ENCODE measurements at regions not wholly inside any gene's neighbourhood (a gene's known extent, or its start where the extent isn't known, plus 50 kb on each side); places are given as distances from the start of the nearest gene placed in this dataset.

DNA sequence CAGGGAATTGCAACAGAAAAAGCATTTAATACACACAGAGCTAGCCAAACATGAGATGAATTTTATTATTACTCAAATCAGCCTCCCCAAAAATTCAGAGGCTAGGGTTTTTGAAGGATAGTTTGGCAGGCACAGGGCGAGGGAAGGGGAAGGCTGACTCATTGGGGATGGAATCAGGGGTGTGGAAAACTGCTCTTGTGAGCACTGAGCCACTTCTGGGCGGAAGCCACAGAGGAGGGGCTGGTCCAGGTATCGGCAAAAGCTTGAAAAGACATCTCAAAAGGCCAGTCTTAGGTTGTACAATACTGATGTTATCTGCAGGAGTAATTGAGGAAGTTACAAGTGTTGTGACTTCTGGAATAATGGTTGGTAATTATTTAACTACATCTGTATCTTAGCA, 109.4 kb downstream of the TLR5 start:
- peaks cover 0 to 7% of the 10 kb centered on the region in 2 donors for H3K4me1 ChIP-seq
- no peak overlapping the region for H3K27ac ChIP-seq
- TF ChIP-seq, protein P1, sequence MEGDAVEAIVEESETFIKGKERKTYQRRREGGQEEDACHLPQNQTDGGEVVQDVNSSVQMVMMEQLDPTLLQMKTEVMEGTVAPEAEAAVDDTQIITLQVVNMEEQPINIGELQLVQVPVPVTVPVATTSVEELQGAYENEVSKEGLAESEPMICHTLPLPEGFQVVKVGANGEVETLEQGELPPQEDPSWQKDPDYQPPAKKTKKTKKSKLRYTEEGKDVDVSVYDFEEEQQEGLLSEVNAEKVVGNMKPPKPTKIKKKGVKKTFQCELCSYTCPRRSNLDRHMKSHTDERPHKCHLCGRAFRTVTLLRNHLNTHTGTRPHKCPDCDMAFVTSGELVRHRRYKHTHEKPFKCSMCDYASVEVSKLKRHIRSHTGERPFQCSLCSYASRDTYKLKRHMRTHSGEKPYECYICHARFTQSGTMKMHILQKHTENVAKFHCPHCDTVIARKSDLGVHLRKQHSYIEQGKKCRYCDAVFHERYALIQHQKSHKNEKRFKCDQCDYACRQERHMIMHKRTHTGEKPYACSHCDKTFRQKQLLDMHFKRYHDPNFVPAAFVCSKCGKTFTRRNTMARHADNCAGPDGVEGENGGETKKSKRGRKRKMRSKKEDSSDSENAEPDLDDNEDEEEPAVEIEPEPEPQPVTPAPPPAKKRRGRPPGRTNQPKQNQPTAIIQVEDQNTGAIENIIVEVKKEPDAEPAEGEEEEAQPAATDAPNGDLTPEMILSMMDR (IDR thresholded peaks at IDR 0.05): no peak
- no peaks in the 10 kb centered on the region for H3K27me3 ChIP-seq
- no peak overlapping the region for H3K4me3 ChIP-seq
- no peaks in the 10 kb centered on the region for H3K9me3 ChIP-seq
- DNase-seq (ENCODE audit: low spot score): no peak
- H3K36me3 ChIP-seq: no peaks in the 10 kb centered on the region

DNA sequence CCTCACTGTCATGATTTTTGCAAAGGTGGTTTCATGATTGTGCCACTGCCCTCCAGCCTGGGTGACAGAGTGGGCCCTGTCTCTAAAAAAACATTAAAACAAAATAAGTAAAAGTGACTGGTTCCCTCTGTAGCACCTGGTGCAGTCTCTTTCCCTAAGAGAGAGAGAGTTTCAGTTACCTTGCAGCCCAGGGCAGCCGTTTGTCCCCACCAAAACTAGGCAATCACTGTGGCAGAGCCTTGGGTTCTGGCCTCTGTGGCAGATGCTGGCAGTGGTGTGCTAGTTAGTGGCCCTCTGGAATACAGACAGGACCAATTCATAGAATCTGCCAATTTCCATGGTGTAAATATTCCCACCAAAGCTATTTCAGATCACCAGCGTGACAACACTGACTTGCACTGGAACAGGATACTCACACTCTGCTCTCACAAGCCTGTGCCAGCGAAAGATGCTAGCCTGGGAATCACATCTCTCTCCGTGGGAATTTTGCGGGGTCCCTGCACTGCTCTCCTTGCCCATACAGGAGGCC, 108.7 kb downstream of the TLR5 start:
- no peak overlapping the region for H3K27ac ChIP-seq
- no peaks in the 10 kb centered on the region for H3K27me3 ChIP-seq
- no peaks in the 10 kb centered on the region for H3K9me3 ChIP-seq
- TF ChIP-seq, protein P1 (IDR thresholded peaks at IDR 0.05): no peak
- H3K4me1 ChIP-seq: peaks cover 0 to 7% of the 10 kb centered on the region in 2 donors
- no peak overlapping the region for H3K4me3 ChIP-seq
- no peaks in the 10 kb centered on the region for H3K36me3 ChIP-seq
- no peak for DNase-seq (ENCODE audit: low spot score)

DNA sequence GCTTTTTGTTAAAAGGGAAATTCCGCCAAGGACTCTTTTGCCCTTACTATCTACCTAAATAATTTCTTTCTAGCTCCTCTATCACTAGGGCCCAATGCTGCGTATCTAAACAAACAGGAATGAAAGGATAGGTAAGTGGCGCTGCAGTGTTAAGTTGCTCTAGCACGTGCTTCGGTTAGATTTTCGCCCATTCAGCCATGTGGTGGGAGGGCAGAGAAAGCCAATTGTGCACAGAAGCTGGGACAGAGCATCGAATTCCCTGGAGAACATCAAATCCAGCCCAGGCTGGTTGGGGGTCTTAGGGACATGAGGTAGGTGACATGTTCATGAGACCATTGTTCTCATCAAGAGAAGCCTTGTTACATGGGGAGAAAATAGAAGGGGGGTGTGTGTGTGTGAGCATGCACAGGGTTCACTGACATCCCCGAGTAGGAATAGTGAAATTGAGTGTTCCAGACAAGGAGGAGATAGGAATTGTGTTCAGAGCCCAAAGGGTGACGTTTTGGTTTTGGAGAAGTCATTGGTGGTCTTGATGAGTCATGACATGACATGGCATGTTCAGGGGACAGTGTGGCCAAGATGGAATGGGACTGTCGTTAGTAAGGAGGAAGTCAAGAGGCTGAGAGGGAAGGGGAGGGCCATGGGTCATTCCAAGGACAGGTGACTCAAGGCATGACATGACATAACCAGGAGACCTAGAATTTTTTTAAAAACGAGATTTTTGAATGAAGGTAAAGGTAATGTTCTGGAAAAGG, 107.1 kb downstream of the TLR5 start:
- H3K27me3 ChIP-seq: no peaks in the 10 kb centered on the region
- TF ChIP-seq, protein P1 (IDR thresholded peaks at IDR 0.05): no peak

DNA sequence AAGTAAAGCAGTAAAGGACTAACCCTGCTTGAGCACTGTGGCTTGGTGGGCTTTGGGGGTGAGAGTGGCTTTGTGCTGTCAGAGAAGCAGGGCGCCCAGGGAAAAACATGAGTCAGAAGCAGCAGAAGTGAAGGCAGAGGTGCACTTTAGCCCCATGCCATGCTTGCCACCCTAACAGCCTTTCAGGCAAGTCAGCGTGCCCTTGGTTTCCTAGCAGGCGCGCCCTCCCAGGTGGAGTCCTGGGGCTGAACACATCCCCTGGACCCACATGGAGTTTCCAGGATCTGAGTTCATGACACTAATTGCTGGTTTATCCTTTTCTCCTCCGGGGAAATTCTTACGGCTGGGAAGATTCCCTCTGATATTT, 106.6 kb downstream of the TLR5 start:
- H3K36me3 ChIP-seq: no peaks in the 10 kb centered on the region
- H3K27me3 ChIP-seq: no peaks in the 10 kb centered on the region
- TF ChIP-seq, protein P1 (IDR thresholded peaks at IDR 0.05): no peak
- no peak for DNase-seq (ENCODE audit: low spot score)
- no peak overlapping the region for H3K4me3 ChIP-seq
- peaks cover 0 to 17% of the 10 kb centered on the region in 2 donors for H3K4me1 ChIP-seq
- no peak overlapping the region for H3K27ac ChIP-seq
- H3K9me3 ChIP-seq: no peaks in the 10 kb centered on the region

More for the DNA sequence above, 107.1 kb downstream of the TLR5 start:
- Histone ChIP-seq H3K4me3 (no peak overlapping the region), H3K27ac (no peak overlapping the region), H3K9me3 (no peaks in the 10 kb centered on the region), H3K36me3 (no peaks in the 10 kb centered on the region), H3K4me1 (peaks cover 0 to 12% of the 10 kb centered on the region in 2 donors)
- no peak for DNase-seq (ENCODE audit: low spot score)

DNA sequence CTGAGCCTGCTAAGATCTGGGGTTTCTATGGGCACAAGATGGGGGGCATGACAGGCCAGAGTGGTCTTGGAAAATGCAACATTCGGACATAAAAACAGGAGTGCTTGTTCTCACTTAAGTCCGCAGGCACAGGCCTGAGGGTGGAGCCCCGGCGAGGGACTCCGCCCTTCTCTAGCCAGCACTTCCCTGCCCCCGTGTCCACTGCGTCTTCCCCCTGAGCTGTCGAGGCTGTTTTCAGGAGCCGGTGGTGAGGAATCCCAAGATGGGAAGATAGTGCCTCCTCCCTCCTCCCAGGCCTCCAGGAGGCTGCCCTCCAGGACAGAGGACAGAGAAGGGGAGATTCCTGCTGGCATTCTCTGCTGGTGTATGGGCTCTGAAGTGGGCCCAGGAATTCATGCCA, 105.2 kb downstream of the TLR5 start:
- no peaks in the 10 kb centered on the region for H3K9me3 ChIP-seq
- H3K36me3 ChIP-seq: no peaks in the 10 kb centered on the region
- no peak overlapping the region for H3K4me3 ChIP-seq
- H3K27me3 ChIP-seq: no peaks in the 10 kb centered on the region
- no peak for DNase-seq (ENCODE audit: low spot score)
- TF ChIP-seq, protein P1 (IDR thresholded peaks at IDR 0.05): no peak
- H3K27ac ChIP-seq: no peak overlapping the region
- peaks cover 0 to 16% of the 10 kb centered on the region in 2 donors for H3K4me1 ChIP-seq
